ENCODE measurements at regions not wholly inside any gene's neighbourhood (a gene's known extent, or its start where the extent isn't known, plus 50 kb on each side); places are given as distances from the start of the nearest gene placed in this dataset.
A peak's percentile ranks its signal among the peaks of the same experiment; 100 is the strongest.
"Not testable (repeated sequence)": the region's sequence is repeated elsewhere in the genome, so short reads cannot be mapped to it uniquely, and the experiment has no call there.

DNA sequence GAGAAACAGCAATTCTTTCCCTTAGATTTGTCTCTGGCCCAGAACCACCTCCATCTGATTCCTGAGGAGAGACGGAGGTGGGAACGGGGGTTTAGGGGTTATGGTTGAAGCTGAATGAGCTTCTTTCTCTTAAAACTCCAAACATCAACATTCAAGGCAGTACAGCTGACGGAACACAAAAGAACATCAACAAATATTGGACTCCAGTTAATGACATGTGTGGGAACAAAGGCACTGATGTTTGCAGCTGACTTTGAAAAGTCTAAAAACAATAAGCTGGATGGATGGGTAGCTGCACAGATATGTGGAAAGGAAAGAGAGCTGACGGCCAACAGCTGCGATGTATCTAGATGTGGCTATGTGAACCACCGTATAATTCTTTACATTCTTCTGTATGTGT, 256.5 kb downstream of the SOD2 start:
- no peak for DNase-seq (ENCODE audit: low read depth)
- in situ Hi-C loops (cut with HindIII; ENCODE audit: low pct_unique_long_range_greater_than_20kb, low sequenced_read_pairs) = no loop called here

DNA sequence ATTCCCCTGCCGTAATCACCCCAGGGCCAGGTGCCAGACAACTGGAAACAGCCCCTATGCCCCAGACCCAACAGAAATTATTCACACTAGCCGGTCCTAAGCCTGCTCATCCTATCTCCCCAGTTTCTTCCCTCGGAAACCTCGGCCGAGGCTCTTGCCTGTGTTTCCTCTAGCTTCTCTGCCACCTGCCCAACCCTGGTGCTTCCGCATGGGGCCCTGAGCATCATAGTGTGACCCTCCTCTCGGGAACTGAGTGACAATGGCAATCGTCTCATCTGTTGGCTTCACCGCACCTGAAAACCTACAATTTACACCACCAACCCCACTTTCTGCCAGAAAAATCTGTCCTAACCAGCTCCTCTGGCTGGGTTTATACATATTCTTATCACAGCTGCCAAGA, 257.3 kb downstream of the SOD2 start:
- in situ Hi-C loops (cut with HindIII; ENCODE audit: low pct_unique_long_range_greater_than_20kb, low sequenced_read_pairs) = no loop called here
- no peak for DNase-seq (ENCODE audit: low read depth)

GRCh38 chr6:159434410-159434809, 258.6 kb downstream of the SOD2 start:
- no peak for DNase-seq (ENCODE audit: low read depth)
- in situ Hi-C loops (cut with HindIII; ENCODE audit: low pct_unique_long_range_greater_than_20kb, low sequenced_read_pairs) = no loop called here

- in situ Hi-C loops (cut with HindIII; ENCODE audit: low pct_unique_long_range_greater_than_20kb, low sequenced_read_pairs) = no loop called here
- DNase-seq (ENCODE audit: low read depth) = no peak
These were observed 259.5 kb downstream of the SOD2 start for GRCh38 chr6:159433550-159433949.

GRCh38 chr6:159431750-159432149, 261.3 kb downstream of the SOD2 start:
- in situ Hi-C loops (cut with HindIII; ENCODE audit: low pct_unique_long_range_greater_than_20kb, low sequenced_read_pairs) = no loop called here
- no peak for DNase-seq (ENCODE audit: low read depth)

GRCh38 chr6:159430323-159430722, 261.1 kb downstream of the FNDC1 start:
- in situ Hi-C loops (cut with HindIII; ENCODE audit: low pct_unique_long_range_greater_than_20kb, low sequenced_read_pairs) = no loop called here
- no peak for DNase-seq (ENCODE audit: low read depth)

DNA sequence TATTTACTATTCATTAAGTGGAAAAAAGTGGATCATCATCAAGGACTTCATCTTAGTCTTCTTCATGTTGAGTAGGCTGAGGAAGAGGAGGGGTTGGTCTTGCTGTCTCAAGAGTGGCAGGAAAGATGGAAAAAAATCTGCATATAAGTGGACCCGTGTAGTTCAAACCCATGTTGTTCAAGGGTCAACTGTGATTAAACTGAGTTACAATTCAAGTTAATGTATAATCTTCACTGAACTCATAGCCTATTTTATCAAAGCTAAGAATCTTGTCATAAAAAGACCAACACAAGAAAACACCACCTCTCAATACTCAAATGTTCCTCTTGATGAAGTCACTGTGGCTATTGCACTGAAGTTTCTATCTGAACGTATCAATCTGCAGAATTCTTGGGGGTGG, 260.2 kb downstream of the FNDC1 start:
- no peak for DNase-seq (ENCODE audit: low read depth)
- in situ Hi-C loops (cut with HindIII; ENCODE audit: low pct_unique_long_range_greater_than_20kb, low sequenced_read_pairs) = no loop called here

- in situ Hi-C loops (cut with HindIII; ENCODE audit: low pct_unique_long_range_greater_than_20kb, low sequenced_read_pairs) = no loop called here
These were observed 258.6 kb downstream of the FNDC1 start for GRCh38 chr6:159427771-159428170.

DNA sequence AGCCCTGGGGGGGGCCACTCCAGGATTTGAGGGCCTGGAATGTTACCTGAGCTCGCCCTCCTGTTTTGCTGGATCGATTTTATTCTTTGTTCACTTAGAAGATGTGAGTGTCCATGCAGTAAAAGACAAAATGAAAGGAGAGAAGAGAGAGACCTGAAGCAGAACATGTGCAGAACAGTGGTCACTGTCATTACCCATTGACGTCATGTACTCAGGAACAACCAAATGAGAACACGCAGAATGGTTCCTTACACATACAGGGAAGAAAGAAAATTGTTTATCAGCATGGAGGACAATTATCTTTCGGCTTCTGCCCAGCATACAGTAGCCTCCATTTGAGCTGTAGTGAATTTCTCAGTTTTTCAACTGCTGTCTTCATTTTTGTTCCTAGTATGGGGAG, 258.1 kb downstream of the FNDC1 start:
- in situ Hi-C loops (cut with HindIII; ENCODE audit: low pct_unique_long_range_greater_than_20kb, low sequenced_read_pairs) = no loop called here
- no peak for DNase-seq (ENCODE audit: low read depth)

More at GRCh38 chr6:159427771-159428170, 258.6 kb downstream of the FNDC1 start:
- no peak for DNase-seq (ENCODE audit: low read depth)

- in situ Hi-C loops (cut with HindIII; ENCODE audit: low pct_unique_long_range_greater_than_20kb, low sequenced_read_pairs) = no loop called here
- DNase-seq (ENCODE audit: low read depth) = no peak
These were observed 256.2 kb downstream of the FNDC1 start for GRCh38 chr6:159425421-159425820.

- no peak for DNase-seq (ENCODE audit: low read depth)
- in situ Hi-C loops (cut with HindIII; ENCODE audit: low pct_unique_long_range_greater_than_20kb, low sequenced_read_pairs) = no loop called here
These were observed 253.1 kb downstream of the FNDC1 start for GRCh38 chr6:159422041-159422984.

- in situ Hi-C loops (cut with HindIII; ENCODE audit: low pct_unique_long_range_greater_than_20kb, low sequenced_read_pairs) = no loop called here
- no peak for DNase-seq (ENCODE audit: low read depth)
These were observed 252.4 kb downstream of the FNDC1 start for GRCh38 chr6:159421586-159421985.

GRCh38 chr6:159418997-159419396, 249.8 kb downstream of the FNDC1 start:
- in situ Hi-C loops (cut with HindIII; ENCODE audit: low pct_unique_long_range_greater_than_20kb, low sequenced_read_pairs) = no loop called here

GRCh38 chr6:159416891-159417560, 247.8 kb downstream of the FNDC1 start:
- no peak for DNase-seq (ENCODE audit: low read depth)
- in situ Hi-C loops (cut with HindIII; ENCODE audit: low pct_unique_long_range_greater_than_20kb, low sequenced_read_pairs) = no loop called here

More at GRCh38 chr6:159418997-159419396, 249.8 kb downstream of the FNDC1 start:
- DNase-seq (ENCODE audit: low read depth) = no peak

- DNase-seq (ENCODE audit: low read depth) = no peak
- in situ Hi-C loops (cut with HindIII; ENCODE audit: low pct_unique_long_range_greater_than_20kb, low sequenced_read_pairs) = no loop called here
These were observed 246.3 kb downstream of the FNDC1 start for GRCh38 chr6:159415540-159415939.

GRCh38 chr6:159414711-159415110, 245.5 kb downstream of the FNDC1 start:
- DNase-seq (ENCODE audit: low read depth) = no peak
- in situ Hi-C loops (cut with HindIII; ENCODE audit: low pct_unique_long_range_greater_than_20kb, low sequenced_read_pairs) = no loop called here

DNA sequence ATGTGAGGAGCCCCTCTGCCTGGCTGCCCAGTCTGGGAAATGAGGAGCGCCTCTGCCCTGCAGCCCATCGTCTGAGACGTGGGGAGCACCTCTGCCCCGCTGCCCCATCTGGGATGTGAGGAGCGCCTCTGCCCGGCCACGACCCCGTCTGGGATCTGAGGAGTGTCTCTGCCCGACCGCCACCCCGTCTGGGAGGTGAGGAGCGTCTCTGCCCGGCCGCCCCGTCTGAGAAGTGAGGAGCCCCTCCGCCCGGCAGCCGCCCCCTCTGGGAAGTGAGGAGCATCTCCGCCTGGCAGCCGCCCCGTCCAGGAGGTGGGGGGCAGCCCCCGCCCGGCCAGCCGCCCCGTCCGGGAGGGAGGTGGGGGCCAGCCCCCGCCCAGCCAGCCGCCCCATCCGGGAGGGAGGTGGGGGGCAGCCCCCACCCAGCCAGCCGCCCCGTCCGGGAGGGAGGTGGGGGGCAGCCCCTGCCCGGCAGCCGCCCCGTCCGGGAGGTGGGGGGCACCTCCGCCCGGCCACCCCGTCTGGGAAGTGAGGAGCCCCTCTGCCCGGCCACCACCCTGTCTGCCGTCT, 238.1 kb downstream of the FNDC1 start:
- in situ Hi-C loops (cut with HindIII; ENCODE audit: low pct_unique_long_range_greater_than_20kb, low sequenced_read_pairs); DNase-seq (ENCODE audit: low read depth): not testable (repeated sequence)

DNA sequence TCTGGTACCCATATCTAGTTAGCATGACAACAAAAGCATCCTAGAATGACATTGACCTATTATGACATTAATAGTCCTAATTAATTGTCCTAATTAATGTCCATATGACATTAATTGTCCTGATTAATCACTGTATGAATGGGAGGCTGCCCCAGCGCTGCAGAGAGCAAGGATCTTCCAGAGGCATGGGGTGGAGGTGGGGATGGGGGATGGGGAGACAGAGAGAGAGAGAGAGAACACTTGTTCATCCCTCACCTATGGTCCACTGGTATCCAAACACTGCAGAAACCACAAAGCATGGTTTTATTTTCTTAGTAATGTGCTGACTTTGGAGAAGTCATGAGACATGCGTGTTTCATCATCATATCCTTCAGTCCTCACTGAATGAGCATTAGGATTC, 235.1 kb downstream of the FNDC1 start:
- in situ Hi-C loops (cut with HindIII; ENCODE audit: low pct_unique_long_range_greater_than_20kb, low sequenced_read_pairs) = no loop called here
- DNase-seq (ENCODE audit: low read depth) = peak; percentile 4

DNA sequence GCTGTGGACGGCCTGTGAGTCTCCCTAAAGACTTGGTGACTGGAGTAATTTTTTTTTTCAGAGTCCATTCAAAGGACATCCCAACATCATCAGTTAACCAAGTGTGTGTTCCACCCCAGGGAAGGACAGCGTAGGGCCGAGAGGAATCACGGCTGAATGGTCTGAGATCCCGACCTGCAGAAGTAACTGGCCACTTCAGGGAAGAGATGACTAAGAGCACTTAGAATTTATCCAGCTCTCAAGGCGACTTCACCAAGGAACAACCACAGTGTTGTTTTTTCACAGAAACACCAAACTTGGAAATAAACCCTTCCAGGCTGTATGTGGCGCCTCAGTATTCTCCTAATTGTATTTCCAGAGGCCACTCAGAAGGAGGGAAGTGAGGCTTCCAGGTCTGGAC, 231.6 kb downstream of the FNDC1 start:
- no peak for DNase-seq (ENCODE audit: low read depth)
- in situ Hi-C loops (cut with HindIII; ENCODE audit: low pct_unique_long_range_greater_than_20kb, low sequenced_read_pairs) = no loop called here
